B cell (primary cell): ENCODE measurements at regions not wholly inside any gene's neighbourhood (a gene's known extent, or its start where the extent isn't known, plus 50 kb on each side); places are given as distances from the start of the nearest gene placed in this dataset.

Source experiments
- ATAC-seq: fragments of 200-7000 bp; cut with Tn5 transposase; one replicate; pipeline ENCODE4 v1.10.0; 2021; ENCODE audit warnings: low read depth, mild to moderate bottlenecking, moderate number of reproducible peaks, moderate library complexity
- CTCF ChIA-PET: fragments of 350-600 bp; sonication (Branson Sonifier 250); formaldehyde crosslinking; loops from one replicate; lab custom pipeline; 2021; ENCODE audit warnings: antibody characterized with exemption, inconsistent platforms; lab: Charles Lee
- POLR2A ChIA-PET: fragments of 350-600 bp; sonication (Branson Sonifier 250); formaldehyde crosslinking; loops from one replicate; lab custom pipeline; 2021; ENCODE audit warnings: antibody characterized with exemption; lab: Charles Lee
- DNase-seq: peaks from one replicate; pipeline ENCODE4 v3.0.0; 2013
- H2AFZ ChIP-seq: 2 replicates; pipeline ENCODE4 v1.6.1; 2012; ENCODE audit warnings: mild to moderate bottlenecking, low read depth, low read length; ENCODE audit not compliant: insufficient read depth, poor library complexity, severe bottlenecking
- H3K27ac ChIP-seq, 2 donors: 1 replicate in 1 of 2; 2 replicates in 1 of 2; pipeline ENCODE4 v1.5.1; 2012 to 2013; ENCODE audit warnings: low read length in 2 of 2, mild to moderate bottlenecking in 2 of 2, moderate library complexity in 1 of 2
- H3K27me3 ChIP-seq, 4 experiments: fragments of 200-600 bp in 1 of 4; sonication (generic) in 1 of 4; replicated peaks in 1 of 4; 1 replicate in 2 of 4; 2 replicates in 2 of 4; pipeline versions ENCODE4 v1.6.1 to v1.7.0; 2013 to 2016; ENCODE audit warnings: low read length in 3 of 4, mild to moderate bottlenecking in 2 of 4, mixed read lengths in 1 of 4, moderate library complexity in 1 of 4; ENCODE audit not compliant: insufficient read depth in 4 of 4, control insufficient read depth in 3 of 4; ENCODE audit errors: control extremely low read depth in 1 of 4
- H3K36me3 ChIP-seq, 2 experiments: replicated peaks in 1 of 2; 1 replicate in 1 of 2; 2 replicates in 1 of 2; pipeline versions ENCODE4 v1.6.1 to v1.7.1; 2013; ENCODE audit warnings: low read length in 1 of 2; ENCODE audit not compliant: insufficient read depth in 2 of 2, control insufficient read depth in 1 of 2; ENCODE audit errors: control extremely low read depth in 1 of 2, extremely low read depth in 1 of 2
- H3K4me1 ChIP-seq, 2 donors: fragments of 200-600 bp in 1 of 2; sonication (generic) in 1 of 2; 1 replicate in 1 of 2; 2 replicates in 1 of 2; pipeline versions ENCODE4 v1.5.1 to v1.6.1; 2013 to 2017; ENCODE audit warnings: low read length in 2 of 2; ENCODE audit not compliant: control insufficient read depth in 2 of 2, insufficient read depth in 2 of 2
- H3K4me2 ChIP-seq: replicated peaks from 2 replicates; pipeline ENCODE3; 2012; ENCODE audit warnings: mild to moderate bottlenecking, low read depth, low read length; ENCODE audit not compliant: poor library complexity, severe bottlenecking
- H3K4me3 ChIP-seq, 5 experiments: fragments of 200-600 bp in 1 of 5; sonication (generic) in 1 of 5; 1 replicate in 3 of 5; 2 replicates in 2 of 5; pipeline versions ENCODE4 v1.5.1 to v1.7.0; 2011 to 2016; ENCODE audit warnings: low read length in 4 of 5, mild to moderate bottlenecking in 4 of 5, low read depth in 2 of 5, control low read depth in 1 of 5, moderate library complexity in 1 of 5; ENCODE audit not compliant: insufficient read depth in 1 of 5; ENCODE audit errors: control extremely low read depth in 1 of 5, extremely low read depth in 1 of 5
- H3K79me2 ChIP-seq: fragments of 200-600 bp; sonication (generic); one replicate; pipeline ENCODE4 v1.6.0; 2016; ENCODE audit warnings: low read length; ENCODE audit not compliant: control insufficient read depth, insufficient read depth
- H3K9ac ChIP-seq: fragments of 200-600 bp; sonication (generic); 2 replicates; pipeline ENCODE4 v1.6.1; 2017; ENCODE audit warnings: mild to moderate bottlenecking, low read length, moderate library complexity
- H3K9me3 ChIP-seq, 3 donors: one replicate each; pipeline versions ENCODE4 v1.6.1 to v1.7.1; 2013; ENCODE audit warnings: low read length in 2 of 3; ENCODE audit not compliant: control insufficient read depth in 2 of 3, insufficient read depth in 1 of 3; ENCODE audit errors: control extremely low read depth in 1 of 3
- H4K20me1 ChIP-seq: 2 replicates; pipeline ENCODE4 v1.6.0; 2012; ENCODE audit warnings: mild to moderate bottlenecking, low read length; ENCODE audit not compliant: insufficient read depth, control insufficient read depth, poor library complexity, severe bottlenecking
- H3K27ac Mint-ChIP-seq: one replicate; pipeline ENCODE4 v1.8.0; 2021; ENCODE audit warnings: mixed read lengths
- H3K27me3 Mint-ChIP-seq: one replicate; pipeline ENCODE4 v1.8.0; 2021; ENCODE audit warnings: mixed read lengths
- H3K4me1 Mint-ChIP-seq: one replicate; pipeline ENCODE4 v1.8.0; 2021; ENCODE audit warnings: mixed read lengths
- H3K4me3 Mint-ChIP-seq: one replicate; pipeline ENCODE4 v1.8.0; 2021; ENCODE audit warnings: mixed read lengths
- H3K9me3 Mint-ChIP-seq: one replicate; pipeline ENCODE4 v1.8.0; 2022; ENCODE audit warnings: mixed read lengths; ENCODE audit not compliant: insufficient read depth
- EZH2 ChIP-seq: IDR thresholded peaks from 2 replicates; pipeline ENCODE4 v1.6.1; 2012; ENCODE audit warnings: borderline replicate concordance, low read depth, mild to moderate bottlenecking, moderate library complexity, low read length; ENCODE audit not compliant: insufficient read depth, poor library complexity, severe bottlenecking
- WGBS: methylation state at CpG from one replicate; pipeline ENCODE4 v1.1.5; 2013; ENCODE audit warnings: missing lambda C conversion rate; ENCODE audit not compliant: insufficient coverage; 5-methylcytosine and 5-hydroxymethylcytosine counted together
- intact Hi-C: fragments of 100-400 bp; cut with micrococcal nuclease; formaldehyde crosslinking; loops from one replicate; pipeline ENCODE4 v1.10.0; 2022
- TF ChIP-seq, protein P1 (sequence below): fragments of 200-600 bp; IDR thresholded peaks from one replicate; pipeline ENCODE4 v1.8.0; 2022; ENCODE audit warnings: antibody characterized with exemption, mild to moderate bottlenecking

DNA sequence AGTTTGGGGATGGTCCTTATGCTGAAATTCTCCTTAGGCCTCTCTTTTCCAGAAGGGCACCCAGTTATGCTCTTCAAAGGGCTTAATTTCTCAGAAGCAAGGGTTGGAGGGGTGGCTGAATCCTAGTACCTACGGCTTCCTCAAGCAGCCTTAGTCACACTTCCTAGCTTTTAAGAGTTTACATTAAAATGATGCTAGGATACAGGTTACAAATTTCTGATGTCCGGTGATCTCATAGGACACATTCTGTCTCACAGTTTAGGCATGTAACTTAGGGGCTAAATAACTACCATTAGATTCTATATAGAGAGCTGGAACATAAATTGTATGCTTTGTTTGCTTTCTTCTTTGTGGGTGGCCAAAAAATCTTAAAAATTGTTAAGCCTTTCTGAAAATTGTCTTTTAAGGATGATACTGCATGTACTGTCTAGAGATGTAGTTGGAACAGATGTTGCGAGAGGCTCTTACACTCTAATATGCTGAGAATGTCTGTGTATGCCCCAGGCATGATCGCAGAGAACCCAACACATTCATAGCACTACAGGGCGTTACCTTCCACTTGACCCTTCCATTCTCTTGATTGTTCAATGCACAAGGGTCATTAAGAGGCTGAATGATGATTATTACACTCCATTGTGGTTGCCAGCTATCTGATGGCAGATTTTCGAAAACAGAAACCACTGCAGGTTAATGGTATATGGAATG, 139.1 kb downstream of the TMEM38B start:
- no peak overlapping the region for H3K4me2 ChIP-seq
- H3K9me3 Mint-ChIP-seq = no peaks in the 10 kb centered on the region
- H3K4me3 Mint-ChIP-seq = no peak overlapping the region
- intact Hi-C loops = no loop called here
- no peaks in the 10 kb centered on the region for H4K20me1 ChIP-seq
- TF ChIP-seq, protein P1, sequence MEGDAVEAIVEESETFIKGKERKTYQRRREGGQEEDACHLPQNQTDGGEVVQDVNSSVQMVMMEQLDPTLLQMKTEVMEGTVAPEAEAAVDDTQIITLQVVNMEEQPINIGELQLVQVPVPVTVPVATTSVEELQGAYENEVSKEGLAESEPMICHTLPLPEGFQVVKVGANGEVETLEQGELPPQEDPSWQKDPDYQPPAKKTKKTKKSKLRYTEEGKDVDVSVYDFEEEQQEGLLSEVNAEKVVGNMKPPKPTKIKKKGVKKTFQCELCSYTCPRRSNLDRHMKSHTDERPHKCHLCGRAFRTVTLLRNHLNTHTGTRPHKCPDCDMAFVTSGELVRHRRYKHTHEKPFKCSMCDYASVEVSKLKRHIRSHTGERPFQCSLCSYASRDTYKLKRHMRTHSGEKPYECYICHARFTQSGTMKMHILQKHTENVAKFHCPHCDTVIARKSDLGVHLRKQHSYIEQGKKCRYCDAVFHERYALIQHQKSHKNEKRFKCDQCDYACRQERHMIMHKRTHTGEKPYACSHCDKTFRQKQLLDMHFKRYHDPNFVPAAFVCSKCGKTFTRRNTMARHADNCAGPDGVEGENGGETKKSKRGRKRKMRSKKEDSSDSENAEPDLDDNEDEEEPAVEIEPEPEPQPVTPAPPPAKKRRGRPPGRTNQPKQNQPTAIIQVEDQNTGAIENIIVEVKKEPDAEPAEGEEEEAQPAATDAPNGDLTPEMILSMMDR = no peak
- TF ChIP-seq EZH2 = no peak
- H3K9ac ChIP-seq = no peak overlapping the region
- H3K4me1 Mint-ChIP-seq = no peaks in the 10 kb centered on the region
- no peak overlapping the region for H2AFZ ChIP-seq
- ChIA-PET CTCF (interaction anchor here (0.7 to 1.4 kb wide), 2 partner anchors 9 to 49 kb away, joined by 3 to 4 read pairs; no protein-coding TSS in a partner anchor), POLR2A (no interaction called here)
- ATAC-seq = no peak
- no peak overlapping the region for H3K4me3 ChIP-seq
- no peaks in the 10 kb centered on the region for H3K79me2 ChIP-seq
- no peaks in the 10 kb centered on the region for H3K36me3 ChIP-seq
- no peaks in the 10 kb centered on the region for H3K9me3 ChIP-seq
- WGBS = 38% methylated on average over 1 of the region's 6 CpGs
- no peak overlapping the region for H3K27ac ChIP-seq
- H3K27ac Mint-ChIP-seq = no peak overlapping the region
- no peak for DNase-seq
- no peaks in the 10 kb centered on the region for H3K4me1 ChIP-seq
- no peaks in the 10 kb centered on the region for H3K27me3 Mint-ChIP-seq
- H3K27me3 ChIP-seq = no peaks in the 10 kb centered on the region

DNA sequence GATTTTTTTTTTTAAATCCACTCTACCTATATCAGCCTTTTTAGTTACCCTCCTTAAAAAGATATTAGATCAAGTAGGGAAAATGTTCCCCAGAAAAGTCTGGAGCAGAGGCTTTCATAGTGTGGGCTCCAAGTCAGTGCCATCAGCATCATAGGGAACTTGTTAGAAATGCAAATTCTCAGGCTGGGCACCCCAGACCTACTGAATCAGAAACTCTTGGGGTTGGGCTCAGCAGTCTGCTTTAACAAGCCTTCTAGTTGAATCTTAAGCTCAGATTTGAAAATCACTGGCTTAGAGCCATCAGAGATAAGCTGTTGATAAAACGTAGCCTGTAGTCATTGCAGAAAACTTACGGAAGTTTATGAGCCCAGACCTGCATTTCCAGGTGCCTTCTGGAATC, 140.1 kb downstream of the TMEM38B start:
- intact Hi-C loops = no loop called here
- WGBS = 93% methylated on average over 2 of the region's 2 CpGs

More for the DNA sequence above, 140.1 kb downstream of the TMEM38B start:
- DNase-seq (no peak), ATAC-seq (no peak)
- H3K27ac ChIP-seq = no peak overlapping the region
- Mint-ChIP-seq H3K27me3 (no peaks in the 10 kb centered on the region), H3K4me1 (no peaks in the 10 kb centered on the region), H3K27ac (no peak overlapping the region), H3K4me3 (no peak overlapping the region), H3K9me3 (no peaks in the 10 kb centered on the region)
- no peak overlapping the region for H3K4me2 ChIP-seq
- TF ChIP-seq EZH2 = no peak
- TF ChIP-seq, protein P1 = no peak
- no peaks in the 10 kb centered on the region for H3K36me3 ChIP-seq
- no peak overlapping the region for H2AFZ ChIP-seq
- no peaks in the 10 kb centered on the region for H3K27me3 ChIP-seq
- H3K4me1 ChIP-seq = no peaks in the 10 kb centered on the region
- H4K20me1 ChIP-seq = no peaks in the 10 kb centered on the region
- H3K79me2 ChIP-seq = no peaks in the 10 kb centered on the region
- no peak overlapping the region for H3K4me3 ChIP-seq
- no peaks in the 10 kb centered on the region for H3K9me3 ChIP-seq
- POLR2A ChIA-PET = no interaction called here
- CTCF ChIA-PET = no interaction called here
- H3K9ac ChIP-seq = no peak overlapping the region
